BJ (cell line): ENCODE measurements at regions not wholly inside any gene's neighbourhood (a gene's known extent, or its start where the extent isn't known, plus 50 kb on each side); places are given as distances from the start of the nearest gene placed in this dataset.

Experiments used
- CTCF ChIA-PET: fragments of 350-600 bp; formaldehyde crosslinking; extraction: SDS; loops from one replicate; lab custom pipeline; 2021; ENCODE audit warnings: antibody characterized with exemption, inconsistent platforms; lab: Yijun Ruan, JAX
- POLR2A ChIA-PET: fragments of 300-600 bp; sonication (Branson Sonifier 250); formaldehyde crosslinking; extraction: SDS; loops from one replicate; lab custom pipeline; 2021; ENCODE audit warnings: antibody characterized with exemption; lab: Charles Lee
- DNase-seq: peaks from one replicate; pipeline ENCODE4 v3.0.0-alpha.2; 2011; ENCODE audit warnings: low read depth
- H3K27me3 ChIP-seq: 2 replicates; pipeline ENCODE4 v1.6.0; 2011; ENCODE audit warnings: low read length; ENCODE audit not compliant: control insufficient read depth, insufficient read depth
- H3K36me3 ChIP-seq: 2 replicates; pipeline ENCODE4 v1.5.1; 2011; ENCODE audit warnings: low read length; ENCODE audit not compliant: control insufficient read depth, insufficient read depth
- H3K4me3 ChIP-seq: 2 replicates; pipeline ENCODE4 v1.5.1; 2011; ENCODE audit warnings: low read depth, mild to moderate bottlenecking, control low read depth, low read length
- CTCF ChIP-seq: IDR thresholded peaks from 2 replicates; pipeline ENCODE4 v1.5.1; 2011; ENCODE audit warnings: low read depth, mild to moderate bottlenecking, control low read depth, inconsistent platforms, low read length, moderate library complexity; ENCODE audit not compliant: insufficient read depth

GRCh38 chr5:116778651-116779280 lies 204.1 kb upstream of the SEMA6A start:
- no peak for TF ChIP-seq CTCF
- Histone ChIP-seq H3K36me3 (no peaks in the 10 kb centered on the region), H3K27me3 (no peaks in the 10 kb centered on the region), H3K4me3 (no peak overlapping the region)
- POLR2A ChIA-PET, result no interaction called here
- CTCF ChIA-PET, result no interaction called here
- no peak for DNase-seq

GRCh38 chr5:116778032-116778431 lies 203.4 kb upstream of the SEMA6A start:
- Histone ChIP-seq H3K4me3 (no peak overlapping the region), H3K36me3 (no peaks in the 10 kb centered on the region), H3K27me3 (no peaks in the 10 kb centered on the region)
- CTCF ChIA-PET, result no interaction called here
- POLR2A ChIA-PET, result no interaction called here
- DNase-seq, result no peak
- no peak for TF ChIP-seq CTCF

GRCh38 chr5:116773926-116774325 lies 199.3 kb upstream of the SEMA6A start:
- ChIA-PET POLR2A (no interaction called here), CTCF (no interaction called here)
- H3K4me3 ChIP-seq, result no peak overlapping the region
- no peak for TF ChIP-seq CTCF
- H3K36me3 ChIP-seq, result no peaks in the 10 kb centered on the region
- no peak for DNase-seq
- H3K27me3 ChIP-seq, result no peaks in the 10 kb centered on the region

- H3K27me3 ChIP-seq, result no peaks in the 10 kb centered on the region
- ChIA-PET POLR2A (no interaction called here), CTCF (no interaction called here)
- H3K4me3 ChIP-seq, result no peak overlapping the region
- no peak for TF ChIP-seq CTCF
- DNase-seq, result no peak
- no peaks in the 10 kb centered on the region for H3K36me3 ChIP-seq
Measured at GRCh38 chr5:116772806-116773205, 198.2 kb upstream of the SEMA6A start.

- CTCF ChIA-PET, result no interaction called here
- no peak for TF ChIP-seq CTCF
- Histone ChIP-seq H3K36me3 (no peaks in the 10 kb centered on the region), H3K27me3 (no peaks in the 10 kb centered on the region), H3K4me3 (no peak overlapping the region)
- DNase-seq, result no peak
- POLR2A ChIA-PET, result no interaction called here
Measured at GRCh38 chr5:116772152-116772501, 197.5 kb upstream of the SEMA6A start.
